ENCODE measurements at regions not wholly inside any gene's neighbourhood (a gene's known extent, or its start where the extent isn't known, plus 50 kb on each side); places are given as distances from the start of the nearest gene placed in this dataset.

DNA sequence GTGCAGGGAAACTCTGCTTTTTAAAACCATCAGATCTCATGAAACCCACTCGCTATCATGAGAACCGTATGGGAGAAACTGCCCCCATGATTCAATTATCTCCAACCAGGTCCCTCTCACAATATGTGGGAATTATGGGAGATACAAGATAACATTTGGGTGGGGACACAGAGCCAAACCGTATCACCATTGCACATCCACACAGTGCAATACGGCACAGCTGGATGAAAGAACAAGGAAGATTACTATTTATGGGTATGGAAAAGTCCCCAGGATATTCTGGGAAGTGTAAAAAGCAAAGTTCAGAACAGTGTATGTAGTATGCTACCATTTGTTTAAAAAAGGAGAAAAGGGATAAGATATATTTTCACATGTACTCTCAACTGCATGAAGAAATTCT, 290.1 kb downstream of the PIK3C3 start:
- no peaks in the 10 kb centered on the region for H3K4me1 ChIP-seq (ENCODE audit: control insufficient read depth, extremely low read depth, insufficient read depth, low read length)
- no TSS peak for BruUV-seq (replicated peaks)
- intact Hi-C loops (cut with micrococcal nuclease): no loop called here
- H3K27ac ChIP-seq (ENCODE audit: insufficient read depth, low read depth, low read length): no peak overlapping the region
- no peak overlapping the region for H3K9ac ChIP-seq (replicated peaks; ENCODE audit: extremely low read depth, insufficient read depth, low read length)
- H3K9me1 ChIP-seq (replicated peaks; ENCODE audit: control insufficient read depth, extremely low read depth, insufficient read depth, low read length): no peaks in the 10 kb centered on the region
- DNase-seq (ENCODE audit: low read depth, low spot score): no peak
- ChIA-PET POLR2A (no interaction called here), CTCF (no interaction called here)
- no peak for TF ChIP-seq MYC (IDR thresholded peaks at IDR 0.05; ENCODE audit: low read depth, low read length)
- no peak for TF ChIP-seq EZH2 (IDR thresholded peaks at IDR 0.05; ENCODE audit: borderline replicate concordance, low read depth, low read length, severe bottlenecking)
- TF ChIP-seq, protein P1, sequence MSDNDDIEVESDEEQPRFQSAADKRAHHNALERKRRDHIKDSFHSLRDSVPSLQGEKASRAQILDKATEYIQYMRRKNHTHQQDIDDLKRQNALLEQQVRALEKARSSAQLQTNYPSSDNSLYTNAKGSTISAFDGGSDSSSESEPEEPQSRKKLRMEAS (IDR thresholded peaks at IDR 0.05; ENCODE audit: insufficient read depth, insufficient read length): no peak
- TF ChIP-seq JUN (IDR thresholded peaks at IDR 0.05; ENCODE audit: borderline replicate concordance, insufficient read depth, insufficient read length, low read depth): no peak
- no peak for TF ChIP-seq POLR2AphosphoS5 (IDR thresholded peaks at IDR 0.05; ENCODE audit: insufficient read depth, low read depth, low read length)
- TF ChIP-seq FOS (IDR thresholded peaks at IDR 0.05; ENCODE audit: borderline replicate concordance, insufficient read depth, low read length): no peak
- TF ChIP-seq, protein P2, sequence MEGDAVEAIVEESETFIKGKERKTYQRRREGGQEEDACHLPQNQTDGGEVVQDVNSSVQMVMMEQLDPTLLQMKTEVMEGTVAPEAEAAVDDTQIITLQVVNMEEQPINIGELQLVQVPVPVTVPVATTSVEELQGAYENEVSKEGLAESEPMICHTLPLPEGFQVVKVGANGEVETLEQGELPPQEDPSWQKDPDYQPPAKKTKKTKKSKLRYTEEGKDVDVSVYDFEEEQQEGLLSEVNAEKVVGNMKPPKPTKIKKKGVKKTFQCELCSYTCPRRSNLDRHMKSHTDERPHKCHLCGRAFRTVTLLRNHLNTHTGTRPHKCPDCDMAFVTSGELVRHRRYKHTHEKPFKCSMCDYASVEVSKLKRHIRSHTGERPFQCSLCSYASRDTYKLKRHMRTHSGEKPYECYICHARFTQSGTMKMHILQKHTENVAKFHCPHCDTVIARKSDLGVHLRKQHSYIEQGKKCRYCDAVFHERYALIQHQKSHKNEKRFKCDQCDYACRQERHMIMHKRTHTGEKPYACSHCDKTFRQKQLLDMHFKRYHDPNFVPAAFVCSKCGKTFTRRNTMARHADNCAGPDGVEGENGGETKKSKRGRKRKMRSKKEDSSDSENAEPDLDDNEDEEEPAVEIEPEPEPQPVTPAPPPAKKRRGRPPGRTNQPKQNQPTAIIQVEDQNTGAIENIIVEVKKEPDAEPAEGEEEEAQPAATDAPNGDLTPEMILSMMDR (IDR thresholded peaks at IDR 0.05; ENCODE audit: extremely low read depth in 1 of 2, insufficient read depth in 1 of 2, low read depth in 1 of 2, low read length in 2 of 2): no peak
- no peak for TF ChIP-seq GATA2 (IDR thresholded peaks at IDR 0.05; ENCODE audit: insufficient read depth, insufficient read length, low read depth, low read length)
- TF ChIP-seq POLR2A (IDR thresholded peaks at IDR 0.05; ENCODE audit: low read depth, low read length): no peak
- no peaks in the 10 kb centered on the region for H3K27me3 ChIP-seq (ENCODE audit: control insufficient read depth in 2 of 2, insufficient read depth in 2 of 2, low read length in 2 of 2)
- H2AFZ ChIP-seq (ENCODE audit: low read depth, low read length): no peak overlapping the region
- dilution Hi-C loops (cut with MboI; ENCODE audit: extremely low pct_ligation_motif_present, low sequenced_read_pairs): no loop called here
- H3K9me3 ChIP-seq (replicated peaks; ENCODE audit: control insufficient read depth, insufficient read depth, low read length): no peaks in the 10 kb centered on the region
- H3K4me3 ChIP-seq (replicated peaks in 1 of 3; ENCODE audit: insufficient read depth in 1 of 3, low read depth in 1 of 3, low read length in 3 of 3): no peak overlapping the region
- FAIRE-seq: no peak
- H4K20me1 ChIP-seq (replicated peaks; ENCODE audit: control insufficient read depth, extremely low read depth, insufficient read depth, low read length): no peaks in the 10 kb centered on the region
- no peak overlapping the region for H3K4me2 ChIP-seq (ENCODE audit: insufficient read depth, low read length)
- no peaks in the 10 kb centered on the region for H3K36me3 ChIP-seq (ENCODE audit: control insufficient read depth in 2 of 2, extremely low read depth in 1 of 2, insufficient read depth in 2 of 2, low read length in 2 of 2)
- no peaks in the 10 kb centered on the region for H3K79me2 ChIP-seq (ENCODE audit: control insufficient read depth, insufficient read depth, low read length)

Measured in endothelial cell of umbilical vein (primary cell).